ENCODE measurements at regions not wholly inside any gene's neighbourhood (a gene's known extent, or its start where the extent isn't known, plus 50 kb on each side); places are given as distances from the start of the nearest gene placed in this dataset.

DNA sequence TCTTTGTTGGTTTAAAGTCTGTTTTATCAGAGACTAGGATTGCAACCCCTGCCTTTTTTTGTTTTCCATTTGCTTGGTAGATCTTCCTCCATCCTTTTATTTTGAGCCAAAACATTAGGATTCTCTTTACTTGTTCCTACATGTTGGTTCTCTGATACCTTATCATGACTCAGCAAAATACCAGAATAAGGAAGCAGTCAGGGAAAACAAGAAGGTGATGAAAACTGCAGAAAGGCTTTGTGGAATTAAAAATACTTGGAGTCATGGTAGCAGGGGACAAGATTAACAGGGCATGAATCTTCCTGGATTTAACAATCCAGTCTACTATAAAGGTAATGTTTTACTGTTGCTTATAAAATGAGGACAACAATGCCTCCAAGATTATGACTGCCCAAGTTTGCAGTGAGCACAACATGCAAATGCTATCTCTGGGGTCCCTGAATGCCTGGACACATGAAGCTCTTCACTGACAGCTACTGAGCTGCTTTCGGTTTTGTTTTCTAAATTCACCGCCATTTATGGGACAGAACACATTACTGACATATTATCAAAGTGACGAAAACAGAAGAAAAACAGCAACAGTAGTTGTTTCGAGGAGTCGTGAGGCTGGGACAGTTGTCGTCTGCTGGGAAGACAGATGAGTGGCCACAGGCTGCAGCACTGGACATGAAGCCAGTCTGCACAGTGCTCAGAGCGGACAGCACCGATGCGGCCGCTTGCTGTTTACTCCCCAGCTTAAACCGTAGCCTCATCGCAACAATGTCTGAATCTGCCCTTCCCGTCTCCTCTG lies 174.5 kb upstream of the DKK2 start:
- no peaks in the 10 kb centered on the region for H3K9me3 ChIP-seq
- H3K27ac ChIP-seq = no peak overlapping the region
- H3K4me3 ChIP-seq = peak overlapping the region; percentile 12 to 37
- no peaks in the 10 kb centered on the region for H3K36me3 ChIP-seq
- DNase-seq (ENCODE audit: low spot score) = peak; percentile 59
- no peaks in the 10 kb centered on the region for H3K4me1 ChIP-seq
- H3K27me3 ChIP-seq = no peaks in the 10 kb centered on the region
- TF ChIP-seq CTCF (IDR thresholded peaks at IDR 0.05) = no peak

GRCh38 chr4:107203733-107204132 lies 167.6 kb upstream of the DKK2 start:
- no peak for TF ChIP-seq CTCF (IDR thresholded peaks at IDR 0.05)
- H3K4me1 ChIP-seq = no peaks in the 10 kb centered on the region
- no peaks in the 10 kb centered on the region for H3K36me3 ChIP-seq
- no peaks in the 10 kb centered on the region for H3K9me3 ChIP-seq
- no peak for DNase-seq (ENCODE audit: low spot score)
- no peaks in the 10 kb centered on the region for H3K27me3 ChIP-seq
- H3K27ac ChIP-seq = no peak overlapping the region
- no peak overlapping the region for H3K4me3 ChIP-seq

- Histone ChIP-seq H3K4me3 (no peak overlapping the region), H3K36me3 (no peaks in the 10 kb centered on the region), H3K27ac (no peak overlapping the region), H3K27me3 (no peaks in the 10 kb centered on the region), H3K4me1 (no peaks in the 10 kb centered on the region), H3K9me3 (no peaks in the 10 kb centered on the region)
- TF ChIP-seq CTCF (IDR thresholded peaks at IDR 0.05) = no peak
- no peak for DNase-seq (ENCODE audit: low spot score)
These were observed 166.6 kb upstream of the DKK2 start for GRCh38 chr4:107202744-107203143.

- Histone ChIP-seq H3K27me3 (no peaks in the 10 kb centered on the region), H3K4me3 (no peak overlapping the region), H3K36me3 (no peaks in the 10 kb centered on the region), H3K4me1 (no peaks in the 10 kb centered on the region), H3K9me3 (peaks cover 0 to 3% of the 10 kb centered on the region in 2 donors), H3K27ac (no peak overlapping the region)
- no peak for TF ChIP-seq CTCF (IDR thresholded peaks at IDR 0.05)
- no peak for DNase-seq (ENCODE audit: low spot score)
These were observed 161.0 kb upstream of the DKK2 start for GRCh38 chr4:107197121-107197520.

- Histone ChIP-seq H3K9me3 (peaks cover 0 to 4% of the 10 kb centered on the region in 2 donors), H3K4me3 (no peak overlapping the region), H3K4me1 (no peaks in the 10 kb centered on the region), H3K36me3 (no peaks in the 10 kb centered on the region), H3K27me3 (no peaks in the 10 kb centered on the region), H3K27ac (no peak overlapping the region)
- no peak for TF ChIP-seq CTCF (IDR thresholded peaks at IDR 0.05)
- DNase-seq (ENCODE audit: low spot score) = no peak
These were observed 160.2 kb upstream of the DKK2 start for GRCh38 chr4:107196312-107196711.

GRCh38 chr4:107194005-107194404 lies 157.9 kb upstream of the DKK2 start:
- TF ChIP-seq CTCF (IDR thresholded peaks at IDR 0.05) = no peak
- H3K4me1 ChIP-seq = no peaks in the 10 kb centered on the region
- no peak overlapping the region for H3K27ac ChIP-seq
- H3K4me3 ChIP-seq = no peak overlapping the region
- peaks cover 0 to 4% of the 10 kb centered on the region in 2 donors for H3K9me3 ChIP-seq
- no peak for DNase-seq (ENCODE audit: low spot score)
- H3K36me3 ChIP-seq = no peaks in the 10 kb centered on the region
- H3K27me3 ChIP-seq = no peaks in the 10 kb centered on the region
